GM12878 (cell line): ENCODE measurements at regions not wholly inside any gene's neighbourhood (a gene's known extent, or its start where the extent isn't known, plus 50 kb on each side); places are given as distances from the start of the nearest gene placed in this dataset.

Experiments
- BACH1 ChIP-seq: fragments of 450-650 bp; IDR thresholded peaks from 2 replicates; pipeline ENCODE4 v1.6.1; 2017; ENCODE audit warnings: mild to moderate bottlenecking, borderline replicate concordance
- BHLHE40 ChIP-seq, 2 experiments: fragments of 450-650 bp in 1 of 2; IDR thresholded peaks; 2 replicates each; pipeline ENCODE4 v1.6.1; 2011 to 2017; ENCODE audit warnings: low read depth in 2 of 2, borderline replicate concordance in 1 of 2, improper control_type of control experiment in 1 of 2, low read length in 1 of 2, mild to moderate bottlenecking in 1 of 2
- BMI1 ChIP-seq: fragments of 450-650 bp; IDR thresholded peaks from 2 replicates; pipeline ENCODE4 v1.6.1; 2016; ENCODE audit warnings: mild to moderate bottlenecking, moderate library complexity, borderline replicate concordance
- CBFB ChIP-seq: IDR thresholded peaks from 2 replicates; pipeline ENCODE4 v1.6.1; 2016; ENCODE audit warnings: antibody characterized with exemption, low read depth
- CUX1 ChIP-seq: IDR thresholded peaks from 2 replicates; pipeline ENCODE4 v1.6.1; 2012; ENCODE audit warnings: improper control_type of control experiment, low read depth, low read length; ENCODE audit not compliant: insufficient replicate concordance
- MTA2 ChIP-seq: fragments of 450-650 bp; IDR thresholded peaks from 2 replicates; pipeline ENCODE4 v1.6.1; 2016; ENCODE audit warnings: low read depth, mild to moderate bottlenecking, moderate library complexity
- POLR2AphosphoS2 ChIP-seq: IDR thresholded peaks from 2 replicates; pipeline ENCODE4 v1.6.1; 2011; ENCODE audit warnings: low read depth, mild to moderate bottlenecking, low read length, improper control_type of control experiment, moderate library complexity
- RFX5 ChIP-seq: IDR thresholded peaks from 2 replicates; pipeline ENCODE4 v1.6.1; 2011; ENCODE audit warnings: low read depth, low read length, improper control_type of control experiment
- SMC3 ChIP-seq: IDR thresholded peaks from 2 replicates; pipeline ENCODE4 v1.6.1; 2011; ENCODE audit warnings: low read length, improper control_type of control experiment, borderline replicate concordance
- TF ChIP-seq, protein P1 (sequence below): fragments of 450-650 bp; IDR thresholded peaks from 2 replicates; pipeline ENCODE4 v1.6.1; 2017; ENCODE audit warnings: borderline replicate concordance
- TF ChIP-seq, protein P2 (sequence below): fragments of 450-650 bp; formaldehyde crosslinking; IDR thresholded peaks from 2 replicates; pipeline ENCODE4 v1.5.0; 2022; ENCODE audit warnings: mild to moderate bottlenecking, missing genetic modification characterization
- TF ChIP-seq, protein P3 (sequence below): IDR thresholded peaks from 2 replicates; pipeline ENCODE4 v1.6.1; 2012; ENCODE audit warnings: low read depth, low read length, improper control_type of control experiment
- TF ChIP-seq, protein P4 (sequence below): fragments of 450-650 bp; formaldehyde crosslinking; IDR thresholded peaks from 2 replicates; pipeline ENCODE4 v1.4.0; 2022; ENCODE audit warnings: mild to moderate bottlenecking, moderate library complexity

DNA sequence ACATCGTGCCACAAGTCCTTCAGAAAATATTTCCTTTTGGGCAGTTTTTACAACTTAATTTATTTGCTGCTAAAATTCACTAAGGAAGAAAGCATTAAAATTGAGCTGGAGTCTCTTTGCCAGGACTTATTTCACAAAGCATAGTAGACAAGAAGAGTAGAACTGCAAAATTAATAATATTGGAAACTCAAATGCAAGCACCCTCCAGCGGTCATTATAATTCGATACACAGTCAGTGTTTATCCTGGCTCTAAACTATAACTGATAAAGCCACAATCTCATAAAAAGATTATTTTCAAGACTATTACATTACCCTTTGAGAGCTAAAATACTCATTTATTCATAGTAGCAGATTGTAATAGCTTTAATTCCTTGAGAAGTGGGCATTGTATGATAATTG is 655.4 kb downstream of the RWDD3 start (continued):
- no peak for TF ChIP-seq SMC3
- TF ChIP-seq, protein P1, sequence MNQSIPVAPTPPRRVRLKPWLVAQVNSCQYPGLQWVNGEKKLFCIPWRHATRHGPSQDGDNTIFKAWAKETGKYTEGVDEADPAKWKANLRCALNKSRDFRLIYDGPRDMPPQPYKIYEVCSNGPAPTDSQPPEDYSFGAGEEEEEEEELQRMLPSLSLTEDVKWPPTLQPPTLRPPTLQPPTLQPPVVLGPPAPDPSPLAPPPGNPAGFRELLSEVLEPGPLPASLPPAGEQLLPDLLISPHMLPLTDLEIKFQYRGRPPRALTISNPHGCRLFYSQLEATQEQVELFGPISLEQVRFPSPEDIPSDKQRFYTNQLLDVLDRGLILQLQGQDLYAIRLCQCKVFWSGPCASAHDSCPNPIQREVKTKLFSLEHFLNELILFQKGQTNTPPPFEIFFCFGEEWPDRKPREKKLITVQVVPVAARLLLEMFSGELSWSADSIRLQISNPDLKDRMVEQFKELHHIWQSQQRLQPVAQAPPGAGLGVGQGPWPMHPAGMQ, result no peak
- TF ChIP-seq POLR2AphosphoS2, result no peak
- no peak for TF ChIP-seq RFX5
- no peak for TF ChIP-seq BHLHE40 (IDR thresholded peaks at IDR 0.05; ENCODE audit: borderline replicate concordance in 1 of 2, low read depth in 2 of 2, low read length in 1 of 2)
- TF ChIP-seq CUX1, result no peak
- no peak for TF ChIP-seq BACH1
- TF ChIP-seq, protein P2, sequence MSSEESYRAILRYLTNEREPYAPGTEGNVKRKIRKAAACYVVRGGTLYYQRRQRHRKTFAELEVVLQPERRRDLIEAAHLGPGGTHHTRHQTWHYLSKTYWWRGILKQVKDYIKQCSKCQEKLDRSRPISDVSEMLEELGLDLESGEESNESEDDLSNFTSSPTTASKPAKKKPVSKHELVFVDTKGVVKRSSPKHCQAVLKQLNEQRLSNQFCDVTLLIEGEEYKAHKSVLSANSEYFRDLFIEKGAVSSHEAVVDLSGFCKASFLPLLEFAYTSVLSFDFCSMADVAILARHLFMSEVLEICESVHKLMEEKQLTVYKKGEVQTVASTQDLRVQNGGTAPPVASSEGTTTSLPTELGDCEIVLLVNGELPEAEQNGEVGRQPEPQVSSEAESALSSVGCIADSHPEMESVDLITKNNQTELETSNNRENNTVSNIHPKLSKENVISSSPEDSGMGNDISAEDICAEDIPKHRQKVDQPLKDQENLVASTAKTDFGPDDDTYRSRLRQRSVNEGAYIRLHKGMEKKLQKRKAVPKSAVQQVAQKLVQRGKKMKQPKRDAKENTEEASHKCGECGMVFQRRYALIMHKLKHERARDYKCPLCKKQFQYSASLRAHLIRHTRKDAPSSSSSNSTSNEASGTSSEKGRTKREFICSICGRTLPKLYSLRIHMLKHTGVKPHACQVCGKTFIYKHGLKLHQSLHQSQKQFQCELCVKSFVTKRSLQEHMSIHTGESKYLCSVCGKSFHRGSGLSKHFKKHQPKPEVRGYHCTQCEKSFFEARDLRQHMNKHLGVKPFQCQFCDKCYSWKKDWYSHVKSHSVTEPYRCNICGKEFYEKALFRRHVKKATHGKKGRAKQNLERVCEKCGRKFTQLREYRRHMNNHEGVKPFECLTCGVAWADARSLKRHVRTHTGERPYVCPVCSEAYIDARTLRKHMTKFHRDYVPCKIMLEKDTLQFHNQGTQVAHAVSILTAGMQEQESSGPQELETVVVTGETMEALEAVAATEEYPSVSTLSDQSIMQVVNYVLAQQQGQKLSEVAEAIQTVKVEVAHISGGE (CRISPR knock-in tag), result no peak
- no peak for TF ChIP-seq CBFB
- TF ChIP-seq, protein P3, sequence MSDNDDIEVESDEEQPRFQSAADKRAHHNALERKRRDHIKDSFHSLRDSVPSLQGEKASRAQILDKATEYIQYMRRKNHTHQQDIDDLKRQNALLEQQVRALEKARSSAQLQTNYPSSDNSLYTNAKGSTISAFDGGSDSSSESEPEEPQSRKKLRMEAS, result no peak
- TF ChIP-seq, protein P4, sequence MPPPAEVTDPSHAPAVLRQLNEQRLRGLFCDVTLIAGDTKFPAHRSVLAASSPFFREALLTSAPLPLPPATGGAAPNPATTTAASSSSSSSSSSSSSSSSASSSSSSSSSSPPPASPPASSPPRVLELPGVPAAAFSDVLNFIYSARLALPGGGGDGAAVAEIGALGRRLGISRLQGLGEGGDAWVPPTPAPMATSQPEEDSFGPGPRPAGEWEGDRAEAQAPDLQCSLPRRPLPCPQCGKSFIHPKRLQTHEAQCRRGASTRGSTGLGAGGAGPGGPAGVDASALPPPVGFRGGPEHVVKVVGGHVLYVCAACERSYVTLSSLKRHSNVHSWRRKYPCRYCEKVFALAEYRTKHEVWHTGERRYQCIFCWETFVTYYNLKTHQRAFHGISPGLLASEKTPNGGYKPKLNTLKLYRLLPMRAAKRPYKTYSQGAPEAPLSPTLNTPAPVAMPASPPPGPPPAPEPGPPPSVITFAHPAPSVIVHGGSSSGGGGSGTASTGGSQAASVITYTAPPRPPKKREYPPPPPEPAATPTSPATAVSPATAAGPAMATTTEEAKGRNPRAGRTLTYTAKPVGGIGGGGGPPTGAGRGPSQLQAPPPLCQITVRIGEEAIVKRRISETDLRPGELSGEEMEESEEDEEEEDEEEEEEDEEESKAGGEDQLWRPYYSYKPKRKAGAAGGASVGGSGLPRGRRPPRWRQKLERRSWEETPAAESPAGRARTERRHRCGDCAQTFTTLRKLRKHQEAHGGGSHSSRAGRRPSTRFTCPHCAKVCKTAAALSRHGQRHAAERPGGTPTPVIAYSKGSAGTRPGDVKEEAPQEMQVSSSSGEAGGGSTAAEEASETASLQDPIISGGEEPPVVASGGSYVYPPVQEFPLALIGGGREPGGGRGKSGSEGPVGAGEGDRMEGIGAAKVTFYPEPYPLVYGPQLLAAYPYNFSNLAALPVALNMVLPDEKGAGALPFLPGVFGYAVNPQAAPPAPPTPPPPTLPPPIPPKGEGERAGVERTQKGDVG (CRISPR knock-in tag), result no peak
- no peak for TF ChIP-seq MTA2
- TF ChIP-seq BMI1, result no peak
